Fibroblast of pulmonary artery (primary cell): ENCODE measurements at regions not wholly inside any gene's neighbourhood (a gene's known extent, or its start where the extent isn't known, plus 50 kb on each side); places are given as distances from the start of the nearest gene placed in this dataset.
"Not testable (repeated sequence)": the region's sequence is repeated elsewhere in the genome, so short reads cannot be mapped to it uniquely, and the experiment has no call there.

ENCODE experiments used
- DNase-seq: peaks from one replicate; pipeline ENCODE4 v3.0.0-alpha.2; 2010; ENCODE audit warnings: low read depth
- H3K4me3 ChIP-seq: replicated peaks from 2 replicates; pipeline ENCODE4 v1.5.1; 2011; ENCODE audit warnings: low read depth, mild to moderate bottlenecking, control low read depth, low read length, moderate library complexity
- TF ChIP-seq, protein P1 (sequence below): IDR thresholded peaks from 2 replicates; pipeline ENCODE4 v1.5.1; 2011; ENCODE audit warnings: mild to moderate bottlenecking, control low read depth, low read length, inconsistent platforms; ENCODE audit errors: missing control alignments

DNA sequence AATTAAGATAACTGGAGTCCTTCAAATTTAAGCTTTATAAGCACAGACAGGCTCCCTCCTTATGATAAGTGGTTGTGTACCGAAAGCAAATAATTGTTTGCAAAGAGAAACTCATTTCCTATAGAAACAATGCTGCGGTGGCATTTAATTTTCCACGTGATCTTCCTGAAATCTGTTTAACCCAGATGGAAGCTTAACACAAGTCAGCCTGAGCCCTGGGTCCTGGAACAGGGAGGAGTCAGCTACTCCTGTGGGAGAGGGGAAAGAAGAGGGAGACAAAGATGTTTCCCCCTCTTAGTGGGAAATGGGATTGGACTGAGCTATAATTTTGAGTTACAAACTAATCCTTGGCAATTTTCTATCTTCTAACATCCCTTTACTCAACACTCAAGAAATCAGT lies 136.5 kb downstream of the ELOVL4 start:
- no peak for DNase-seq
- H3K4me3 ChIP-seq = no peak overlapping the region
- TF ChIP-seq, protein P1, sequence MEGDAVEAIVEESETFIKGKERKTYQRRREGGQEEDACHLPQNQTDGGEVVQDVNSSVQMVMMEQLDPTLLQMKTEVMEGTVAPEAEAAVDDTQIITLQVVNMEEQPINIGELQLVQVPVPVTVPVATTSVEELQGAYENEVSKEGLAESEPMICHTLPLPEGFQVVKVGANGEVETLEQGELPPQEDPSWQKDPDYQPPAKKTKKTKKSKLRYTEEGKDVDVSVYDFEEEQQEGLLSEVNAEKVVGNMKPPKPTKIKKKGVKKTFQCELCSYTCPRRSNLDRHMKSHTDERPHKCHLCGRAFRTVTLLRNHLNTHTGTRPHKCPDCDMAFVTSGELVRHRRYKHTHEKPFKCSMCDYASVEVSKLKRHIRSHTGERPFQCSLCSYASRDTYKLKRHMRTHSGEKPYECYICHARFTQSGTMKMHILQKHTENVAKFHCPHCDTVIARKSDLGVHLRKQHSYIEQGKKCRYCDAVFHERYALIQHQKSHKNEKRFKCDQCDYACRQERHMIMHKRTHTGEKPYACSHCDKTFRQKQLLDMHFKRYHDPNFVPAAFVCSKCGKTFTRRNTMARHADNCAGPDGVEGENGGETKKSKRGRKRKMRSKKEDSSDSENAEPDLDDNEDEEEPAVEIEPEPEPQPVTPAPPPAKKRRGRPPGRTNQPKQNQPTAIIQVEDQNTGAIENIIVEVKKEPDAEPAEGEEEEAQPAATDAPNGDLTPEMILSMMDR = no peak

DNA sequence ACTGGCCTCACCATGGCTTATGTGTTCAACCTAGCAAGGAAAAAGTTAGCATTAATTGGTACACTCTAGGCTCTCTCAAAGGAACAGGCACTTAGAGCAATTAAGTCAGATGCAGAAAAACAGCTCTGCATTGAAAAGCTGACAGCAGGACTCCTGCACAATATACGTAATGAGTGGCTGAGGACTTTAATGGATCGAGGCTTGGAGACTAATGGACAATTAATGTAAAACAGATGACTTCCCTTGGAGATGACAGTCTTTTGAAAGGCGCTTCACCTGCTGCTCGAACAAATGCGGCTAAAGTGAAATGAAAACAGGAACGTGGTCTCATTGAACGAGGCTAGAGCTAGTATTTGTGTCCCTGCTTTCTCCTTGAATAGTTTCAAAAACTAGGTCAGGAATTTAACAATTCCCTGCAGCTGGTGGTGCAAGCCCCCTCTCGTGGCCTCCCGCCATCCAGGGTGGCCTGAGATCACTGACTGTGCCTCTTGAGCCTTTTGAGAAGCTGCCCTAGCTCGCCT lies 137.1 kb downstream of the ELOVL4 start:
- TF ChIP-seq, protein P1 = no peak
- no peak for DNase-seq
- no peak overlapping the region for H3K4me3 ChIP-seq

DNA sequence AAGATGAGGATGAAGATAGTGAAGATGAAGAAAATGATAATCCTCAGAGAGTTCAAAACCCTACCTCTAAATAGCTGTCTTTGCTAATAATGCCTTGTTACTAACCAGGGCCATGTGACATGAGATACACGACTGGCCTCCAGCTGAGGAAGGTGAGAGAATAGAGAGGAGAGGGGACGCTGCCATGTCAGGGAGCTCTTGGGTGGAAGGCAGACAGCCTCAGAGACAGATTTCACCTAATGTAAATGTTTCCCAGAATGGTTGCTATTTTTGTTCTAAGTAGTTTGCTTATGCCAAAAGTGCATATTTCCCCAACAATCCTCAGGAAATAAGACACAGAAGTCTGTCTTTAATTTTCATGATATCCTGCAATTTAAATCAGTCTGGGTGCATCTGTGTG lies 138.4 kb downstream of the ELOVL4 start:
- TF ChIP-seq, protein P1 = no peak

DNA sequence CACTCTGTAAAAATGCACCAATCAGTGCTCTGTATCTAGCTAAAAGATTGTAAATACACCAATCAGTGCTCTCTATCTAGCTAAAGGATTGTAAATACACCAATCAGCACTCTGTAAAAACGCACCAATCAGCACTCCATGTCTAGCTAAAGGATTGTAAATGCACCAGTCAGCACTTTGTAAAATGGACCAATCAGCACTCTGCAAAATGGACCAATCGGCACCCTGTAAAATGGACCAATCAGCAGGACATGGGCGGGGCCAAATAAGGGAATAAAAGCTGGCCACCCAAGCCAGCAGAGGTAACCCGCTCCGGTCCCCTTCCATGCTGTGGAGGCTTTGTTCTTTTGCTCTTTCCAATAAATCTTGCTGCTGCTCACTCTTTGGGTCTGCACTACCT lies 140.7 kb downstream of the ELOVL4 start:
- not testable (repeated sequence) for H3K4me3 ChIP-seq, DNase-seq

More for the DNA sequence above, 138.4 kb downstream of the ELOVL4 start:
- no peak overlapping the region for H3K4me3 ChIP-seq
- DNase-seq = no peak

DNA sequence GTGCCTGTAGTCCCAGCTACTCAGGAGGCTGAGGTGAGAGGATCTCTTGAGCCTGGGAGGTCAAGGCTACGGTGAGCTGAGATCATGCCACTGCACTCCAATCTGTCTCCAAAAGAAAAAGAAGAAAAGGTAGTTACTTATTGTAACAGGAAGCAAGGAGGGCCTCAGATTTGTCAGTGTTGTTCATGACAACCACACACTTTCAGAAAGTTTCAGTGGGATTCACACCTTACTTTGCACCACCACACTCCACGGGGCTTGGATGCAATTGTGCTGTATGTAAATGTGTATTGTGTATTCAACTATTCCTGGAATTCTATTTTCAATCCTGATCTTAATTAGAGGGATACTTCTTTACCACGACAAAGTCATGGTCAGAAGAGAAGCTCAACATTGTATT lies 142.6 kb downstream of the ELOVL4 start:
- TF ChIP-seq, protein P1 = no peak
- no peak overlapping the region for H3K4me3 ChIP-seq

DNA sequence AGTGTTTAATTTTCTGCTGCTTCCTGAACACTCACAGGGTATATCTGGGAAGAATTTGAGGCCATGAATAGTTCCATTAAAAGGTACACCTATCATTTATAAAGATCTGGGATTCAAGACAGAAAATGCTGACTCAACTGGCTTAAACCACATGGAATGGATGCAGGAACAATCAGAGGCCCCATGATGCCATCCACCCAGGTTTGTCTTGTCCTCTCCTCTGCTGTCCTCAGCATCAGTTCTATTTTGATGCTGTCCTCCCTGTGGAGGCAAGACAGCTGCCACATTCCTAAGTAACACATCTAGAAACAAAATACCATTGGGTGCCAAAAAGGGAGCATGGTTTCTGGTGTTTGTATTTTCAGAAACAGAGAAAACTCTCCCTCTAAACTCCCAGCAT lies 143.4 kb downstream of the ELOVL4 start:
- TF ChIP-seq, protein P1 = no peak
- no peak overlapping the region for H3K4me3 ChIP-seq
- no peak for DNase-seq

More for the DNA sequence above, 142.6 kb downstream of the ELOVL4 start:
- no peak for DNase-seq

DNA sequence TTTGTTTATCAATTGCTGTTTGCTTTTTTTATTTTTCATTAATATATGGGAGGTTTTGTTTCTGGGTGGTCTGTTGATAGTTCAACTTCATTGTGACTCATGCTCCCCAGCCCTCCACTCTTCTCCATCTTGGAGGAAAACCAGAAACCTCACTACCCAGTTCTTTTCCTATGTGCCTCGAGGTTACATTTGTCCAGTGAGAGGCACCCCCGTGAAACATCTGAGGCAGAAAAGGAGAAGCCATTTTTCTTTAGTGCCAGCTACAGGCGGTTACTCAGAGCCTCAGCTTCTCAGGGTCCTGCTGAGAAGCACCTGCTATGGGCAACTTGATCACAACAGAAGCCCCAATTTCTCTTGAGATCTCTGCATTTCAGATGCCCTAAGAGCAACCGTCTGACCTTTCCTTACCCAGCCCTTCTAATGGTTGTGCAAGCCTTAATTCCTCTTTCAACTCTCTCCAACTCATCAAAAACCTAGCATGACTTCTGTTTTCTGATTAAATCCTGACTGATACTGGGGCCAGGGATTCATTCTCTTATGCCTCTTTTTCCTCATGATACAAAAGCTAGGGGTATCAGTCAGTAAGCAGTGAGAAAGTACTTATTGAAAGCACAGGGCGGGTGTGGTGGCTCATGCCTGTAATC lies 144.6 kb downstream of the ELOVL4 start:
- no peak for DNase-seq
- TF ChIP-seq, protein P1 = no peak
- H3K4me3 ChIP-seq = no peak overlapping the region
